Activated CD8-positive, alpha-beta memory T cell treated with anti-CD3 and anti-CD28 coated beads, Interleukin-2, amount 50 U/mL, for 1 hour (primary cell): ENCODE measurements at regions not wholly inside any gene's neighbourhood (a gene's known extent, or its start where the extent isn't known, plus 50 kb on each side); places are given as distances from the start of the nearest gene placed in this dataset.
"Not testable (repeated sequence)": the region's sequence is repeated elsewhere in the genome, so short reads cannot be mapped to it uniquely, and the experiment has no call there.

ENCODE experiments used
- DNase-seq: peaks from one replicate; pipeline ENCODE4 v3.0.0-alpha.2; 2020; ENCODE audit errors: extremely low read depth

DNA sequence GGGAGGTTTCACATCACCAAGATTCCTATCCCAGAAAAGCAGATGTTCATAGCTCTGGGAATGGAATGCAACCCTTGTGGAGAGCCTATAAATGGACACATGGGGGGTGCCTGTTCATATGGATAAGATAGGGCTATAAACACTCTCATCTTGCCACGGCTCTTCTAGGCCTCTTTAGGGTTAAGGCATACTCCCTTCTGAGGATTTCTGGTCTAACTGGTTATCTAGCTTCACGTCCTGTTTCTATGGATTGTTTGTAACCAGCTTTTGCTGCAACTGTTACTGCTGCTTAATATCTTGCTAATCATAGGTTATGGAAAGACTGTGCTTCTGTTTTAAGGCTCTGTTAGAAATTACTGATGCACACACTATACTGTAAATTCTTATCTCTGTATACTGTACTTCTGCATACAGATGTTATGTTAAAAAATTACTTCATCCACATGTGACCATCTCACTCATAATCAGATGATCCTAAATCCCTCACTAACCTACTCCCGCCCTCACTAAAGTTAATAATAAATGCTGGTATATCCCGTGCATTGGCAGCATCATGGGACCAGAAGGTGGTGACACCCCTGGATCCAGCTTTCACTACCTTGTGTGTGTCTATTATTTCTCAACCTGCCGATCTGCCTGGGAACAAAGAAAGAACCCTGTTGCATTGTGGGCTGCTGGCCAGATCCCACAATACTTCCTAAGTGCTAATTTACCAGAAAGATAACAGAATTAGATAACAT is 68.7 kb downstream of the PRKAB2 start:
- not testable (repeated sequence) for DNase-seq

DNA sequence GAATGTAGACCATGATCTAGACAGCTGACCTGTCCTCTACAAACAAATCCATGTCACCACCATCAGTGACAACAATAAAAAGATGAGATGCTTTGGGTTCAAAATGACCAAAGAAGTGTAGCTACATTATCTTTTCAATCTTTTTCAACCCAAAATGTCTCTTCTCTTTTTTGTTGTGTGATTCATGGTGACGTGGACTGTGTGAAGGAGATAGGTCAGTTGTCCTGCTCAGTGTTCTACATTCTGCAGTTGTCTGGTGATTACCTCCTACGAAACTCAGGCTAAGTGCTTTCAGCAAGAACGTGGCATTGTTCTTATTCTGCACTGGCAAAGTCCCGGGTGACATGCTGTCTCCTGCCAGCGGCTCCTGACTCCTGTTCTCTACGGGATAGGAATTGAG is 73.1 kb downstream of the PRKAB2 start:
- no peak for DNase-seq

DNA sequence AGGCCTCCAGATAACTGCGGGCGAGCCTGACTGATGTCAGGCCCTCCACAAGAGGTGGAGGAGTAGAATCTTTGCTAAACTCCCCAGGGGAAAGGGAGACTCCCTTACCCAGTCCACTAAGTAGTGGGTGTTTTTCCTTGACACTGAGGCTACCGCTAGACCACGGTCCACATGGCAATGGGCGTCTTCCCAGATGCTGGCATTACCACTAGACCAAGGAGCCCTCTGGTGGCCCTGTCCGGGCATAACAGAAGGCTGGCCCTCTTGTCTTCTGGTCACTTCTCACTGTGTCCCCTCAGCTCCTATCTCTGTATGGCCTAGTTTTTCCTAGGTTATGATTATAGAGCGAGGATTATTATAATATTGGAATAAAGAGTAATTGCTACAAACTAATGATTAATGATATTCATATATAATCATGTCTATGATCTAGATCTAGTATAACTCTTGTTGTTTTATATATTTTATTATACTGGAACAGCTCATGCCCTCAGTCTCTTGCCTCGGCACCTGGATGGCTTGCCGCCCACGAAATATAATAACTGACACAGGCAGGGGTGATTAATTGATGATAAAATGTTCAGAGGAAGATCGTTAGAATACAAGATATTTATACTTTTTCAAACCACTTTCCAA is 73.8 kb downstream of the PRKAB2 start:
- DNase-seq, result not testable (repeated sequence)

DNA sequence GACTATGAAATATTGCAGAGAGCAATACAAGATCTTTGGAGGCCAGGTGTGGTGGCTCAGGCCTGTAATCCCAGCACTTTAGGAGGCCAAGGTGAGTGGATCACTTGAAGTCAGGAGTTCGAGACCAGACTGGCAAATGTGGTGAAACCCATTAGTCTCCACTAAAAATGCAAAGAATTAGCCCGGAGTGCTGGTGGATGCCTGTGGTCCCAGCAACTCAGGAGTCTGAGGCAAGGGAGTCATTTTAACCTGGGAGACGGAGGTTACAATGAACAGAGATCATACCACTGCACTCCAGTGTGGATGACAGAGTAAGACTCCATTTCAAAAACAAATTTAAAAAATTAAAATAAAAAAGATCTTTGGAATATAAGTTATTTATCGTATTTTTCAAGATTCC is 76.6 kb downstream of the PRKAB2 start:
- DNase-seq, result no peak

DNA sequence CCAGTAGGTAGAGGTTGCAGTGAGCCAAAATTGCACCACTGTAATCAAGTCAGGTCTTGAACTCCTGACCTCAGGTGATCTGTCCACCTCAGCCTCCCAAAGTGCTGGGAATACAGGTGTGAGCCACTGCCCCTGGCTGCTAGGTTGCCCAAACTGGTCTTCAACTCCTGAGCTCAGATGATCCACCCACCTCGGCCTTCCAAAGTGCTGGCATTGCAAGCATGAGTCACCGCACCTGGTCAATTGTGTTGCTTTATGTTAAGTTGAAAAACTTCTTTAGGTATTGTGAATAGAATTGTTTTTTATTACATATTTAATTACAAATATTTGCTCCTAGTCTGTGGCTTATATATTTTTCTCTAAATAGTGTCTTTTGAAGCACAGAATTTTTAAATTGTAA is 80.5 kb downstream of the PRKAB2 start:
- no peak for DNase-seq

DNA sequence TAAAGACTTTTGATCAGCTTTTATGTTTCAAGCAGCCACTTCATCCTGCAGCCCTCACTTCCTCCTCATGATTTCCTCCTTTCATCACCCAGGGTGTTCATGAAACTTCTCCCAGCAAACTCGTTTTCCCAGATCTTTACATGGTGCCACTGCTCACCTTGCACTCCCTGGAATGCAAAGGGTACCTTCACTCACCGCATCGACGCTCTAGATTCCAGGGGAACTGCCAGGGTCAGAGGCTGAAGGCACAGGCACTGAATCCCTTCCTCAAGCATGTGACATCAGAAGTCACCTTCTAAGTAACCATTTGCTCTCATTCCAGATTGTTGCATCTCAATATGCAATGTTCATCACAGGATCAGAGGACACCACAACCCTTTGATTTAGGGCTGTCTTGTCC is 82.8 kb downstream of the PRKAB2 start:
- DNase-seq, result no peak

DNA sequence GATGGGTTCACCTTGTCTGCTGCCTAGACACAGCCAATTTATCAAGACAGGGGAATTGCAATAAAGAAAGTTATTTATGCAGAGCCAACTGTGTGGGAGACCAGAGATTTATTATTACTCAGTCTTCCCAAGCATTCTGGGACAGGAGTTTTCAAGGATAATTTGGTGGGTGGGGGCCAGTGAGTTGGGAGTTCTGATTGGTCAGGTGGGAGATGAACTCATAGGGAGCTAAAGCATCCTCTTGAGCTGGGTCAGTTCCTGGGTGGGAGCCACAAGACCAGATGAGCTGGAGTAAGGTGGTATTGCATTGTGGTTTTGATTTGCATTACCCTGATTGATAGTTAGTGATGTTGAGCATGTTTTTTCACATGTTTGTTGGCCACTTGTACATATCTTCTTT is 86.1 kb downstream of the PRKAB2 start:
- DNase-seq, result no peak

DNA sequence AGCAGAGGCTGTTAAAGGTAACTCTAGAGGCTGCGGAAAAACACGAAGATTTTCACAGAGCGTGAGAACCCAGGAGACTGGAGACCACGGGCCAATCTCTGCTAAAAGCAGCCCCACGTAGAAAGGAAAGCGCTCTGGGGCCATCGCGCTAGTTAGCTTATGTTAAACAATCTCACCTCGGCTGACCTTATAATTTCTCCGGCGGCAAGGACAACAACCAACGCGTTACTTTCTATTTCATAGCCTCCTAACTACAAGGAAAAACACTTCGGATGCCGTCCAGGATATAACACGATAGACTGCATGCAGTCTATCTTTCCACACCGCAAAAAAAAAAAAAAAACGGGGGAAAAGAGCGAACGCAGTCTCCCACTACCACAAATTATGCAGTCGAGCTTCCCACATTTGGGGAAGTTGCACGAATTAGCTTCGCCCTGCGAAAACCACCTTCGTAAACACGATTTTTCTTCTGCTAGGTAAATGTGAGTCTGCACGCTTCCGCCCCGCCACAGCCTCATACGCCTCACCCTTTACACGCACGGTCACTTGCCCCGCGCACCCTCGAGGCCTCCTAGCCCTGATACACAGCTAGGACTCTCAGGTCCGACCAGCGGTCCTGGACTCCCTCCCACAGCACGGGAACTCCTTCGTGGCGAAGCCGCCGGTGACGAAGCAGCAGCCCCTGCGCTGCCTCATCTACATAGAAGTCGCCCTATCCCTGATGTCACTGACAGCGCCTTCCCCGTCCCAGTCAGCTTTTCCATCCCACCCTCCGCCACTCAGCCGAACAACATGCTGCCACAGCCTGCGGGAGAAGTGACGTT is 87.8 kb downstream of the PRKAB2 start:
- peak; percentile 72 for DNase-seq

DNA sequence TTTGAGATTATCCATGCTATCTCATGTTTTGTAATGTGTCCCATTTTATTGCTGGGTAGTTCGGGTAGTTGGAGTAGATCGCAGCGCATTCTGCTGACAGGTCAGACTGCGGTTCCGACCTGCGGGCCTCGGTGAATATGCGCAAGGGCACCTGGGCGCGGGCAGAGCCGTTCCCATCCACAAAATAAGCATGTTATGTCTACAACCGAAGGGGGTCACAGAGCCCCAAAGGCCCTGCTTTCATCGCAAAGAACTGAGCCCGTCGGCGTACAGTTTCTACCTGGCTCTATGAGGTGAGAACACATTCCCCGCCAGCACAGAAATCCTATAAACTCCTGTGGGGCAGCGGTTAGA is 88.4 kb downstream of the PRKAB2 start:
- no peak for DNase-seq

DNA sequence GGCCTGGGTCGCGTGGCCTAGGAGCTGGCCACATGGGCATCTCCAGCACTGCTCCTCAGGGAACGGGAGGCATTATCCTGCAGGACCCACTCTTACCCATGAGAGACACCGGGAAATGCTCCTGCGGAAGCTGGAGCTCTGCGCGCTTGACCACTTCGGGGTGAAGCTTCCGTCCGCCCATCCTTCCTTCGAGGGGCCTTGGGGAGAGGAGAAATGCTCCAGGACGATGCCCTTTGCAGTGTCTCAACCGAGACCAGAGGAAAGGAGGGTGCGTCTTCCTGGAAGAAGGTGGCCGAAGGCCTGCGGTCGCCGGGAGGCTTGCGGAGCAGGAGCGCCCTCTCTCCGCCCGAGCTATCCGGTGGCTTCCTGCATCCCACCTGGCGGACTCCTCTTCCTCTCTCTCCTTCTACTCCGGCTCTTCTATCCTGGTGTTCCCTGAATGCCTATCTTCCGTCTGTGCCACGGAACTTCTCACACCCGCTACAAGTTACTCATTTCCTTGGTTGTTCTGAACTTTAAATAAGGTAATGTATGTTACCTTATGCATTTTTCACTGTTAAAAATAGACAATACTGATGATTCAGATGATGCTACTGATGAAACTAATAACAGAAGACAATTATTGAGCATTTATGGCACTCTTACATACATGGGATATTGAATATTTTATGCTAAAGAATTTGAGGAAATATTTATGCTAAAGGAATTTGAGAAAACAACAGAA is 91.4 kb downstream of the PRKAB2 start:
- no peak for DNase-seq

DNA sequence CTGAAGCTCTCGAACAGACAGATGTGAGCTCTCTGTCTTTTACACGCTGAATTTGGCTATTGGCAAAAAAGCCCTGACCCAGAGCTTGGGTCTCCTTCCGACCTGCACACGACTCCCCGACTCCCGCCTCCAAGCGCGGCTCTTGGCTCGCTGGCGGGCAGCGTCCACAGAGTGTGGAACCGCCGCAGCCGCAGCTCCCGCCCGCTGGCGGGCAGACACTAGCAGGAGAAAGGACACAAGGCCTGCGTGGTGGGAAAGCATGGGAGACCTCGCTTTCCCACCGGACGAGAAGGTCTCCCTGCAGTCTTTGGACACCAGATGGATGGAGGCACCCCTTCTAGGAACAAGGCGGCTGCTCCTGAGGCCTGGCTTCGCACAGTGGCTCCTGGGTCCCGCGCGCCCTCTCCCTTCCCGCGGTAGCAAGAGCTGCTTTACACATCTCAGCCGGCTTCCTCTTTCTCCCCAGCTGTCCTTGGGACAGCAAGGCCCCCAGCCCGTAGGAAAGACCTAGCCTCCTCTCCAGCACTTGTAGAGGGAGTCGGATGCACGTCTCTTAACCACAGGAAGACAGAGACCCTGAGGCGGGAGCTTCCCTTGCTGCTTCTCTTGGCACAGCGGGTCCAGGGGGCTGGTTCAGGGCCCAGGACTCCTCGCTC is 92.1 kb downstream of the PRKAB2 start:
- DNase-seq, result no peak

DNA sequence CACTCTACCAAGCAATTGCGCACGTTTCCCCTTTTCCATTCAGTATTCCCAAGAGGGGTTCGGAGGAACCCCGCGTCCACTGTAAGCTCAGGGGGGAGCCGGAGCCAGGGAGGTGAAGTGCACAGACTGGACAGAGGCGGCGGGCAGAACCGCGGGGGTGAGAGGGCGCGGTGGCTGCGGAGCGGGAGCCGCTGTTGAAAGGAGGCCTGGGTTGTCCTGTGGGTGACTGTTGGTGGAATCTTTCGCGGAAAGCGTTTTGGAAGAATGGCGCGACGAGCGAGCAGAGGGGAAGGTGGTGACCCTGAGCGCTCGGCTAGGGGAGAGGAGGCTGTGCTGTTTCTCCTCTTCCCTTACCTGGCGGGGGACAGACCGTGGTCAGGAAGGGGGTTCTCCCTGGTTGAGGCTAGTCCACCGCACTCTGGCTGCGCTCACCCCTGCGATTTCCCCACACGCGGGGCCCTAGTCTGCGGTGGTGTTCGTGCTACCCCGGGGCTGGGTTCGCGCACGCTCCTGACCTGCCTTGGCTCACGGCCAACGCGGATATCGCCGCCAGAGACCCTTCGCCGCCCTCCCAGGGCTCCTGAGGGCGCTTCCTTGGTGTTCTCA is 92.8 kb downstream of the PRKAB2 start:
- no peak for DNase-seq

DNA sequence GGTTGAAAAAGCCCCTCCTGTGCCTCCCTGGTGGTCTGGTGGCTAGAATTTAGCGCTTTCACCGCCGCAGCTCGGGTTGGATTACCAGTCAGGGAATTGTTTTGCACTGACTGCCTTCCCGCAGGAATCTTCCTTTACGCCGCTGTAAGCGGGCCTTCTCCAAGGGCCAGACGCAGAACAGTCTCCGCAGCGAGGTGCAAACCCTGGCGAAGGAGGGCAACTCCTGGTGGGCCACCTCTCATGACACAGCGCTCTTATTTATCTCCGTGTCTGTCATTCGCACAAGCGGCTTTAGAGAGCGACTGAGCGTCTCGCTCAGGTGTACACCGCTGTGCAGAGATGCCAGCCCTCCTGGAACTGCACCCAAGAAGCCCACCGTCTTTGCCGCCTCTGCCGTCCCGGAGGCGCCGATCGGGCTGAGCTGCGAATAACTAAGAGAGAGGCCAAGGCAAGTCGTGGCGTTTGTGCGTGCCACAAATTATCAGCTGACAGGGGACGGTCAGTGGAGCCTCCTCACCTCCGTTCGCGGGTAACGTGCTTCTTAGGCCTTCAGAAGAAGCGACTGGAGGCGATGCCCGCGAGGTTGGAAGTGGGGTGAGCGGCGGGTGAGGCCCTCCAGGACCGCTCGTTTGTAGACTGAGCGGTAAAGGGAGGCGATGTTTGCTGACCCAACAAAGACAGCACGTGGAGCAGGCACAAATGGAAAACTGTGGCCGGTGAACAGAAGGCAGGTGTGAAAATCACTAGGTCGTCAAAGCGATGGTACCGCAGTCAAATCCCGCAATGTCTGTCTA is 93.5 kb downstream of the PRKAB2 start:
- DNase-seq, result no peak

DNA sequence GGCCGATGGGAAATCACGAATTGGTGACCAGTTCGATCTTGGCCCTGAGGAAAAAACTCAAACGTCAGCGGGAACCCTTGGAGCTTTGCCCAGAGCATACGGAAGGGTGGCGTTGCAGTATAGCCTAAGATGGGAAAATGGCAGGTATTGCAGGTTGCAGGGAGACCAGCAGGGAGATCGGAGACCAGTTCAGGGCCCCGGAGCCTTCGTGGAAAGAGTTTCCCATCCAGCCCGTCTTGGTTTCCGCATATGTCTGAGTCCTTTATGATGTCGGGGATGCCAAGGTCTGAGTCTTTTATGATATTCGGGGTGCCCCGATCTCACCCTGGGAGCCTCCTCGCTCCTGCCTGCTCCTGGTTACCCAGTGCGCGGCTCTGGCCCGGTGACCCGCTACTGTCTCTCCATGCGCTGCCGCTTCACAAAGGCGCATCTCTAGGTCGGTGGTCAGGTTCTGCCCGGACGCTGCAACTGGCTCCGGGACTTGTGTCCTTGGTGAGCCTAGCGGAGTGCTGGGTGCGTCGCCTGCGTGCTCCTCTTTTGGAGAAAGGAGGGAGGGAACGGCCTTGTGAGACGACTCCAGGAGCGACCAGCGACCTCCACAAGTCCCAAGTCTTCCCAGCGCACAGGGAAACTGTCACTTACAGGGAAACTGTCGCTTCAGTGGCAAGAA is 94.2 kb downstream of the PRKAB2 start:
- DNase-seq, result no peak

DNA sequence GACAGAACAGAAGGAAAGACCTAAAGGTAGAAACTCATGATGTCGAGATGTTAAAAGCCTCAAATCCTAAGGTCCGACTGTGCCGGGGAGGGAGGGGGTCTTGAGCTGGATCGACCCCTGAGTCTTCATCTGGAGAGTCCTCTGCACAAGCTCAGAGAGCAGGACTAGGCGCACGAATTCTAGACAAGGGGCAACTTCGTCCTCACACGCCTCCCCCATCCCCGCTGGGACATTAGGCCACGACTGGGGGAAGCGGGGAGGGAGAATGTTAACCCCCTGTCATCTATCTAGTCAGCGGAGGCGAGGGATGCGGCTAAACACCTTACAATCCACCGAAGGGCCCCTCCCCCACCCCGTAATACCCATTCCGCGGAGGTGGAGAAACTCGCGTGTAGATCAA is 94.7 kb downstream of the PRKAB2 start:
- DNase-seq, result no peak

DNA sequence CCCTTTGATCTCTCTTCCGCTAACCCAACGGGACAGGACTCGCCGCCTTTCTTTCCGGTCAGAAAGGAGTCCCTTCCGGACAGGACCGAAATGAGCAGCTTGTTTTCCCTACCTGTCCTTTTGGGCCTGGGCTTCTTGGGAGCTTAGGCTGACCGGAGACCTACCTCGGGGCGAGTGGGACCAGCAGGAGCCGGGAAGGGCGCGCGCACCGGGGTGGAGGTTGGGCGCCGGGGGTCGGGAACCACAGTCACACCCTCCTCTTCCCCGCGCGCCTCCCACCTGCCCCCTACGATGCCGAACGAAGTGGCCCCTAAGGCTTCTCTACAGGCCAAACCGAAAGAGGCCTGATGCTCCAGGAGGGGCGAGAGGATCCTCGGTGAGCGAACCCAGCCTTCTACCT is 95.2 kb downstream of the PRKAB2 start:
- DNase-seq, result no peak

DNA sequence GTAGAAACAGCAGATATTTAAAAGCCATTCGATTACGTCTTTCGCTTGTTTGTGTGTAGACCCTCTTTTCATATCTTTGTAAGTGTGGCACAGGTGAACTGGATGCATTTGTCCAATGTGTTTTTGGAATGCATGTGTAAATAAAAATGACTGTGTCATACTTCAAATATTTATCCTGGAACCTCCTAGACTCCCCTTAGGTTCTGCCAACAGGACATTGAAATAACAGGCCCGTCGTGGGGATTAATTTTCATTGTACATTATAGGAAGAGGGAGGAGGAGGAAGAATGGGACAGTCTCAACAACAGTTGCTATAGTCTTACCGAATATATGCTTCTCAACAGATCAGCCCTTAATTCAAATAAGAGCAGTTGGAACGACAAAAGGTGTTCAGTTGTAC is 95.8 kb downstream of the PRKAB2 start:
- no peak for DNase-seq

DNA sequence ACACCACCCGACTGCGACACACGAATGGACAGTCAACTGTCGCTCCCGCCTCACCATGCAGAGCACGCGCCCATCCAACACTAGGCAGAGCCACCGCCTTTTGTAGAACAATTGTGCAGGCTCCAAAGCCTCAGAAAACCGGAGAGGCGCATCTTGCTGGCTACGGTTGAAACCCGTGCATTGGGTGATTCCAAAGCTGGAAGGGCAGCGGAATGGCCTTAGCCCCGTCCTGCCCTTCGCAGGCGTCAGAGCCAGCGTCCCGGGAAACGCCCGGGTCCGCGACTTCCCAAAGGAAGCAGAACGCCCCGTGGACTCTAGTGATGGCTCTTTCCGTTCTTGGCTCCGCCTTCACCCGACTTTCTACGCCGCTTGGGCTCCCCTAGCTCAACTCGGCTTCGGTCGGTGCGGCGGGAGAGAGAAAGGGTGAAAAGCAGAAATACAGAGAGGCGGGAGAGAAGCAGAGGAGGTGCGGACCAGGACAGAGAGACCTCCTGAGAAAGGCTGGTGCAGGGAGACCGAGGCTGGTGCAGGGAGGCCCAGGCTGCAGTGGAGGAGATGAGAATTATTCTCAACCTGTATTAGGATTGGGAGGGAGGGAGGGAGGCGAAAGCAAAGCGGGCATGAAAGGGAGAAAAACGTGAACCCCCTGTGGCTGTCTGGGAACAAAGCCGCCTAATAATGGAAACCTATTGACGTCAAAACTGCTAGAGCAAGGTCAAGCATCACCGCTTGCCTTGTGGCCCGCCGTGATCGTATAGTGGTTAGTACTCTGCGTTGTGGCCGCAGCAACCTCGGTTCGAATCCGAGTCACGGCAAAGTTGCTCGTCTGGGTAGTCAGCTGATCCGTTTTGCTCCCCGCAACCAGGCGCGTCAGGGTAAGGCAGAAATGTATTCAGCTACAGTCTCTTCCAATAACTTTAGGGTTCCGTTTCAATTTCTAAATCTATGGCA is 99.5 kb downstream of the PRKAB2 start:
- DNase-seq, result no peak

DNA sequence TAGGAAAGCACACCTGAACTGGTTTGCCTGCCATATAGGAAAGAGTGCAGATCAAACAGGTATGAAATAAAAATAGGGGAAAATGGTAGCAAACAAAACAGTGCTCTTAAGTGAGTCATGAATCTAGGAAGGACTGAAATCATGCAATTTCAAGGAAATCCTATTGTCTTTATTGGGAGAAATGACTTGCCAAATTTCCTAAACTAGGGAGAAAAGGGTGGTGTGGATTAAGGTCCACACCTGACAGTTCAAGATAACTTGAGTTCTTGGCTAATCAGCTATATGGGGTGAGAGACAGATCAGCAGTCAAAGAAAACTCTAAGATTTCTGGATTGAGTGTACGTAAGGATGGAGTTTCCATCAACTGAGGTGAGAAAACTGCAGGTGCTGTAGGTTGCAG is 101.1 kb downstream of the PRKAB2 start:
- DNase-seq, result no peak
